GM23338 (cell line): ENCODE measurements at regions not wholly inside any gene's neighbourhood (a gene's known extent, or its start where the extent isn't known, plus 50 kb on each side); places are given as distances from the start of the nearest gene placed in this dataset.

ENCODE experiments used
- ATAC-seq: fragments of 200-7000 bp; cut with Tn5 transposase; 3 replicates; pipeline ENCODE4 v1.9.1; 2020
- DNase-seq: peaks from one replicate; pipeline ENCODE4 v3.0.0-alpha.2; 2015; ENCODE audit warnings: low spot score
- H2AFZ ChIP-seq: fragments of 200-600 bp; sonication (generic); 2 replicates; pipeline ENCODE4 v1.8.0; 2016; ENCODE audit warnings: antibody characterized with exemption, mild to moderate bottlenecking, moderate library complexity
- H3F3A ChIP-seq: fragments of 200-600 bp; sonication (generic); replicated peaks from 2 replicates; pipeline ENCODE4 v1.8.0; 2017; ENCODE audit warnings: antibody characterized with exemption, mixed run types, low read depth
- H3K27ac ChIP-seq: fragments of 200-600 bp; sonication (generic); 2 replicates; pipeline ENCODE4 v1.6.1; 2016; ENCODE audit warnings: low read depth
- H3K27me3 ChIP-seq: fragments of 200-600 bp; sonication (generic); 2 replicates; pipeline ENCODE4 v1.8.0; 2016; ENCODE audit warnings: mild to moderate bottlenecking, mixed run types, moderate library complexity; ENCODE audit not compliant: insufficient read depth
- H3K36me3 ChIP-seq: fragments of 200-600 bp; sonication (generic); 2 replicates; pipeline ENCODE4 v1.8.0; 2016; ENCODE audit warnings: mild to moderate bottlenecking; ENCODE audit not compliant: insufficient read depth
- H3K4me1 ChIP-seq: fragments of 200-600 bp; sonication (generic); 2 replicates; pipeline ENCODE4 v1.8.0; 2016; ENCODE audit warnings: mild to moderate bottlenecking, moderate library complexity; ENCODE audit not compliant: insufficient read depth
- H3K4me2 ChIP-seq: fragments of 200-600 bp; sonication (generic); 2 replicates; pipeline ENCODE4 v1.7.1; 2017; ENCODE audit warnings: mixed run types
- H3K4me3 ChIP-seq: fragments of 200-600 bp; sonication (generic); 2 replicates; pipeline ENCODE4 v1.6.1; 2016; ENCODE audit warnings: mixed run types
- H3K79me2 ChIP-seq: fragments of 200-600 bp; sonication (generic); replicated peaks from 2 replicates; pipeline ENCODE4 v1.8.0; 2017; ENCODE audit warnings: mild to moderate bottlenecking; ENCODE audit not compliant: insufficient read depth
- H3K9me2 ChIP-seq: fragments of 200-600 bp; sonication (generic); 2 replicates; pipeline ENCODE4 v1.8.0; 2017; ENCODE audit not compliant: insufficient read depth
- H4K20me1 ChIP-seq: fragments of 200-600 bp; sonication (generic); replicated peaks from 2 replicates; pipeline ENCODE4 v1.8.0; 2017; ENCODE audit warnings: mild to moderate bottlenecking; ENCODE audit not compliant: insufficient read depth
- H3K27ac Mint-ChIP-seq: 2 replicates; pipeline ENCODE4 v1.8.0; 2020; ENCODE audit warnings: inconsistent platforms, mild to moderate bottlenecking, moderate library complexity, mixed read lengths
- H3K27me3 Mint-ChIP-seq: 3 replicates; pipeline ENCODE4 v1.8.0; 2022; ENCODE audit warnings: low read depth, mild to moderate bottlenecking, moderate library complexity, mixed read lengths, inconsistent platforms; ENCODE audit not compliant: insufficient read depth, poor library complexity
- H3K36me3 Mint-ChIP-seq: 3 replicates; pipeline ENCODE4 v1.8.0; 2021; ENCODE audit warnings: low read depth, mild to moderate bottlenecking, inconsistent platforms, moderate library complexity, mixed read lengths
- H3K4me1 Mint-ChIP-seq: 3 replicates; pipeline ENCODE4 v1.8.0; 2020; ENCODE audit warnings: mild to moderate bottlenecking, inconsistent platforms, mixed read lengths
- H3K4me3 Mint-ChIP-seq: 3 replicates; pipeline ENCODE4 v1.8.0; 2021; ENCODE audit warnings: moderate library complexity, mild to moderate bottlenecking, inconsistent platforms, mixed read lengths
- H3K9me3 Mint-ChIP-seq: 3 replicates; pipeline ENCODE4 v1.8.0; 2020; ENCODE audit warnings: moderate library complexity, mild to moderate bottlenecking, inconsistent platforms, mixed read lengths
- CREB1 ChIP-seq: fragments of 250-450 bp; sonication (Bioruptor Pico); IDR thresholded peaks from 2 replicates; pipeline ENCODE4 v1.5.0; 2020; ENCODE audit warnings: low read depth, mild to moderate bottlenecking, moderate library complexity
- ETS1 ChIP-seq: IDR thresholded peaks from 2 replicates; pipeline ENCODE4 v1.6.1; 2016; ENCODE audit warnings: antibody characterized with exemption
- EZH2 ChIP-seq: fragments of 200-600 bp; sonication (generic); IDR thresholded peaks from one replicate; pipeline ENCODE4 v1.8.0; 2017; ENCODE audit warnings: antibody characterized with exemption, mild to moderate bottlenecking, low read depth; ENCODE audit not compliant: unreplicated experiment
- EZH2phosphoT487 ChIP-seq: fragments of 200-600 bp; sonication (generic); IDR thresholded peaks from one replicate; pipeline ENCODE4 v1.8.1; 2018; ENCODE audit warnings: antibody characterized with exemption; ENCODE audit not compliant: unreplicated experiment
- JUNB ChIP-seq: IDR thresholded peaks from one replicate; pipeline ENCODE4 v1.6.1; 2016; ENCODE audit warnings: antibody characterized with exemption; ENCODE audit not compliant: unreplicated experiment
- NANOG ChIP-seq: IDR thresholded peaks from 2 replicates; pipeline ENCODE4 v1.6.1; 2016; ENCODE audit warnings: antibody characterized with exemption, borderline replicate concordance
- POLR2AphosphoS5 ChIP-seq: IDR thresholded peaks from 2 replicates; pipeline ENCODE4 v1.6.1; 2016; ENCODE audit warnings: antibody characterized with exemption, low read depth
- STAT1 ChIP-seq: IDR thresholded peaks from one replicate; pipeline ENCODE4 v1.6.1; 2016; ENCODE audit warnings: antibody characterized with exemption; ENCODE audit not compliant: unreplicated experiment
- ZNF114 ChIP-seq: fragments of 250-450 bp; sonication (Bioruptor Pico); IDR thresholded peaks from 2 replicates; pipeline ENCODE4 v1.5.0; 2020; ENCODE audit warnings: mild to moderate bottlenecking, moderate library complexity
- ZNF331 ChIP-seq: fragments of 250-450 bp; sonication (Bioruptor Pico); IDR thresholded peaks from 2 replicates; pipeline ENCODE4 v1.5.0; 2020; ENCODE audit warnings: low read depth, mild to moderate bottlenecking, moderate library complexity
- ZNF462 ChIP-seq: fragments of 250-450 bp; sonication (Bioruptor Pico); IDR thresholded peaks from 2 replicates; pipeline ENCODE4 v1.5.0; 2020; ENCODE audit warnings: mild to moderate bottlenecking, moderate library complexity
- TF ChIP-seq, protein P1 (sequence below): IDR thresholded peaks from one replicate; pipeline ENCODE4 v1.6.1; 2018; ENCODE audit warnings: antibody characterized with exemption; ENCODE audit not compliant: unreplicated experiment
- TF ChIP-seq, protein P2 (sequence below), 2 experiments: fragments of 200-600 bp in 1 of 2; sonication (generic) in 1 of 2; conservative IDR thresholded peaks; 2 replicates each; pipeline versions ENCODE4 v1.5.1 to v1.6.1; 2016 to 2017; ENCODE audit warnings: antibody characterized with exemption in 2 of 2, low read depth in 2 of 2, mild to moderate bottlenecking in 2 of 2, moderate library complexity in 1 of 2

DNA sequence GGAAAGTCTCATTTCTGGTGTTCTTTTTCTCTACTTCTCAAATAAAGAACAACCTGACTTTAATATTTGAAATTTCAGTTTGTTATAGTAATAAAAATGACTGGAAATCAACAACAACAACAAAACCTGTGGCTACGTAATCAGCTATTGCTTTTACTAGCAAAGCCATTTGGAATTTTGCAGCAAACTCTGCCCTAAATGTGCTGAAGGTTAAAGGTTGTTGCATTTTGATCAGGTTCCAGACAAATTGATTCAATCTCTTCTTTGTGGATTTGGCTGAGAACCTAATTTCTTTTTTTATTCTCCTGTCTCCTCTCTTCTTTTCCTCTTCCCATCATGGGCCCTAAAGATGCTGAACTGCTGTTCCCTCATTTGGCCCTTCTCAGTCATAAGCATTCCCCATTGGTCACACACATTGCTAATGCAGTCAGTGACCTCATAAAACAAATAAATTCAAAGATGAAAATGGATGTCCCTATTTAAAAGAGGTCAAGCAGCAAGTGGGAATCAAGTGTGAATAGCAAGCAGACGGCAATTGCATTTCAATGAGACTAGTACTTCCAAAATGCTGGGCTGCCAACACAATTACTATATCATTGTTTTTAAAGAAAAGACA is 795.1 kb upstream of the CDH8 start:
- TF ChIP-seq ETS1 (no peak), ZNF114 (no peak), ZNF462 (CRISPR knock-in tag) (no peak), EZH2 (no peak), EZH2phosphoT487 (no peak), STAT1 (no peak), NANOG (no peak), POLR2AphosphoS5 (no peak), CREB1 (no peak), JUNB (no peak), ZNF331 (CRISPR knock-in tag) (no peak)
- TF ChIP-seq, protein P1, sequence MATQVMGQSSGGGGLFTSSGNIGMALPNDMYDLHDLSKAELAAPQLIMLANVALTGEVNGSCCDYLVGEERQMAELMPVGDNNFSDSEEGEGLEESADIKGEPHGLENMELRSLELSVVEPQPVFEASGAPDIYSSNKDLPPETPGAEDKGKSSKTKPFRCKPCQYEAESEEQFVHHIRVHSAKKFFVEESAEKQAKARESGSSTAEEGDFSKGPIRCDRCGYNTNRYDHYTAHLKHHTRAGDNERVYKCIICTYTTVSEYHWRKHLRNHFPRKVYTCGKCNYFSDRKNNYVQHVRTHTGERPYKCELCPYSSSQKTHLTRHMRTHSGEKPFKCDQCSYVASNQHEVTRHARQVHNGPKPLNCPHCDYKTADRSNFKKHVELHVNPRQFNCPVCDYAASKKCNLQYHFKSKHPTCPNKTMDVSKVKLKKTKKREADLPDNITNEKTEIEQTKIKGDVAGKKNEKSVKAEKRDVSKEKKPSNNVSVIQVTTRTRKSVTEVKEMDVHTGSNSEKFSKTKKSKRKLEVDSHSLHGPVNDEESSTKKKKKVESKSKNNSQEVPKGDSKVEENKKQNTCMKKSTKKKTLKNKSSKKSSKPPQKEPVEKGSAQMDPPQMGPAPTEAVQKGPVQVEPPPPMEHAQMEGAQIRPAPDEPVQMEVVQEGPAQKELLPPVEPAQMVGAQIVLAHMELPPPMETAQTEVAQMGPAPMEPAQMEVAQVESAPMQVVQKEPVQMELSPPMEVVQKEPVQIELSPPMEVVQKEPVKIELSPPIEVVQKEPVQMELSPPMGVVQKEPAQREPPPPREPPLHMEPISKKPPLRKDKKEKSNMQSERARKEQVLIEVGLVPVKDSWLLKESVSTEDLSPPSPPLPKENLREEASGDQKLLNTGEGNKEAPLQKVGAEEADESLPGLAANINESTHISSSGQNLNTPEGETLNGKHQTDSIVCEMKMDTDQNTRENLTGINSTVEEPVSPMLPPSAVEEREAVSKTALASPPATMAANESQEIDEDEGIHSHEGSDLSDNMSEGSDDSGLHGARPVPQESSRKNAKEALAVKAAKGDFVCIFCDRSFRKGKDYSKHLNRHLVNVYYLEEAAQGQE = no peak
- TF ChIP-seq, protein P2, sequence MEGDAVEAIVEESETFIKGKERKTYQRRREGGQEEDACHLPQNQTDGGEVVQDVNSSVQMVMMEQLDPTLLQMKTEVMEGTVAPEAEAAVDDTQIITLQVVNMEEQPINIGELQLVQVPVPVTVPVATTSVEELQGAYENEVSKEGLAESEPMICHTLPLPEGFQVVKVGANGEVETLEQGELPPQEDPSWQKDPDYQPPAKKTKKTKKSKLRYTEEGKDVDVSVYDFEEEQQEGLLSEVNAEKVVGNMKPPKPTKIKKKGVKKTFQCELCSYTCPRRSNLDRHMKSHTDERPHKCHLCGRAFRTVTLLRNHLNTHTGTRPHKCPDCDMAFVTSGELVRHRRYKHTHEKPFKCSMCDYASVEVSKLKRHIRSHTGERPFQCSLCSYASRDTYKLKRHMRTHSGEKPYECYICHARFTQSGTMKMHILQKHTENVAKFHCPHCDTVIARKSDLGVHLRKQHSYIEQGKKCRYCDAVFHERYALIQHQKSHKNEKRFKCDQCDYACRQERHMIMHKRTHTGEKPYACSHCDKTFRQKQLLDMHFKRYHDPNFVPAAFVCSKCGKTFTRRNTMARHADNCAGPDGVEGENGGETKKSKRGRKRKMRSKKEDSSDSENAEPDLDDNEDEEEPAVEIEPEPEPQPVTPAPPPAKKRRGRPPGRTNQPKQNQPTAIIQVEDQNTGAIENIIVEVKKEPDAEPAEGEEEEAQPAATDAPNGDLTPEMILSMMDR (conservative IDR thresholded peaks at IDR 0.05; ENCODE audit: low read depth in 2 of 2) = no peak
- Mint-ChIP-seq H3K9me3 (no peaks in the 10 kb centered on the region), H3K4me3 (no peak overlapping the region), H3K36me3 (no peaks in the 10 kb centered on the region), H3K27ac (no peak overlapping the region; the same call in 1 of the 2 replicates), H3K27me3 (no peaks in the 10 kb centered on the region), H3K4me1 (peaks cover 16% of the 10 kb centered on the region)
- no peaks in the 10 kb centered on the region for H3K36me3 ChIP-seq
- no peak for ATAC-seq
- no peak overlapping the region for H3K4me3 ChIP-seq
- DNase-seq = no peak
- H3K9me2 ChIP-seq = no peaks in the 10 kb centered on the region
- H3K27me3 ChIP-seq = no peaks in the 10 kb centered on the region
- H3K4me1 ChIP-seq = peaks cover 18% of the 10 kb centered on the region
- no peaks in the 10 kb centered on the region for H3K79me2 ChIP-seq
- peak overlapping the region; percentile 39 for H2AFZ ChIP-seq
- H3K27ac ChIP-seq = no peak overlapping the region
- no peaks in the 10 kb centered on the region for H3F3A ChIP-seq
- no peaks in the 10 kb centered on the region for H4K20me1 ChIP-seq
- no peak overlapping the region for H3K4me2 ChIP-seq
